Neutrophil (primary cell): ENCODE measurements at regions not wholly inside any gene's neighbourhood (a gene's known extent, or its start where the extent isn't known, plus 50 kb on each side); places are given as distances from the start of the nearest gene placed in this dataset.

Source experiments
- H3K27ac ChIP-seq: fragments of 200-600 bp; sonication (generic); 2 replicates; pipeline ENCODE4 v1.5.1; 2016; ENCODE audit warnings: mild to moderate bottlenecking, moderate library complexity
- H3K27me3 ChIP-seq: fragments of 200-600 bp; sonication (generic); 2 replicates; pipeline ENCODE4 v1.6.0; 2016; ENCODE audit warnings: mild to moderate bottlenecking
- H3K36me3 ChIP-seq: fragments of 200-600 bp; sonication (generic); 2 replicates; pipeline ENCODE4 v1.5.1; 2017
- H3K4me1 ChIP-seq, 2 experiments: fragments of 200-600 bp in 1 of 2; sonication (generic) in 1 of 2; 1 replicate in 1 of 2; 2 replicates in 1 of 2; pipeline versions ENCODE4 v1.5.1 to v1.6.1; 2013 to 2016; ENCODE audit warnings: low read depth in 1 of 2, low read length in 1 of 2, mild to moderate bottlenecking in 1 of 2, moderate library complexity in 1 of 2; ENCODE audit not compliant: control insufficient read depth in 1 of 2, insufficient read depth in 1 of 2
- H3K4me3 ChIP-seq, 2 experiments: fragments of 200-600 bp in 1 of 2; sonication (generic) in 1 of 2; 1 replicate in 1 of 2; 2 replicates in 1 of 2; pipeline ENCODE4 v1.5.1; 2013 to 2016; ENCODE audit warnings: low read depth in 1 of 2, low read length in 1 of 2, mild to moderate bottlenecking in 1 of 2, moderate library complexity in 1 of 2
- H3K9me3 ChIP-seq: fragments of 200-600 bp; sonication (generic); 2 replicates; pipeline ENCODE4 v1.5.1; 2016
- CTCF ChIP-seq: fragments of 200-600 bp; sonication (generic); IDR thresholded peaks from 2 replicates; pipeline ENCODE4 v1.5.1; 2016; ENCODE audit warnings: antibody characterized with exemption

GRCh38 chrX:51798701-51799100 lies 55.5 kb downstream of the GSPT2 start:
- Histone ChIP-seq H3K36me3 (no peaks in the 10 kb centered on the region), H3K27me3 (no peaks in the 10 kb centered on the region), H3K4me1 (no peaks in the 10 kb centered on the region), H3K4me3 (no peak overlapping the region), H3K9me3 (no peaks in the 10 kb centered on the region), H3K27ac (no peak overlapping the region)
- no peak for TF ChIP-seq CTCF

- no peak for TF ChIP-seq CTCF
- Histone ChIP-seq H3K27ac (peak overlapping the region; percentile 51), H3K36me3 (no peaks in the 10 kb centered on the region), H3K4me1 (no peaks in the 10 kb centered on the region), H3K9me3 (no peaks in the 10 kb centered on the region), H3K4me3 (peak overlapping the region; percentile 38 to 60), H3K27me3 (no peaks in the 10 kb centered on the region)
These were observed 59.9 kb downstream of the GSPT2 start for GRCh38 chrX:51802917-51803688.

- no peaks in the 10 kb centered on the region for H3K36me3 ChIP-seq
- no peaks in the 10 kb centered on the region for H3K9me3 ChIP-seq
- no peak overlapping the region for H3K4me3 ChIP-seq
- no peak for TF ChIP-seq CTCF
- H3K27me3 ChIP-seq, result no peaks in the 10 kb centered on the region
- H3K27ac ChIP-seq, result no peak overlapping the region
- no peaks in the 10 kb centered on the region for H3K4me1 ChIP-seq
These were observed 60.6 kb downstream of the GSPT2 start for GRCh38 chrX:51803833-51804232.

- H3K27ac ChIP-seq, result no peak overlapping the region
- no peaks in the 10 kb centered on the region for H3K4me1 ChIP-seq
- no peaks in the 10 kb centered on the region for H3K27me3 ChIP-seq
- no peak for TF ChIP-seq CTCF
- H3K36me3 ChIP-seq, result no peaks in the 10 kb centered on the region
- no peak overlapping the region for H3K4me3 ChIP-seq
- no peaks in the 10 kb centered on the region for H3K9me3 ChIP-seq
These were observed 61.5 kb downstream of the GSPT2 start for GRCh38 chrX:51804741-51805140.

DNA sequence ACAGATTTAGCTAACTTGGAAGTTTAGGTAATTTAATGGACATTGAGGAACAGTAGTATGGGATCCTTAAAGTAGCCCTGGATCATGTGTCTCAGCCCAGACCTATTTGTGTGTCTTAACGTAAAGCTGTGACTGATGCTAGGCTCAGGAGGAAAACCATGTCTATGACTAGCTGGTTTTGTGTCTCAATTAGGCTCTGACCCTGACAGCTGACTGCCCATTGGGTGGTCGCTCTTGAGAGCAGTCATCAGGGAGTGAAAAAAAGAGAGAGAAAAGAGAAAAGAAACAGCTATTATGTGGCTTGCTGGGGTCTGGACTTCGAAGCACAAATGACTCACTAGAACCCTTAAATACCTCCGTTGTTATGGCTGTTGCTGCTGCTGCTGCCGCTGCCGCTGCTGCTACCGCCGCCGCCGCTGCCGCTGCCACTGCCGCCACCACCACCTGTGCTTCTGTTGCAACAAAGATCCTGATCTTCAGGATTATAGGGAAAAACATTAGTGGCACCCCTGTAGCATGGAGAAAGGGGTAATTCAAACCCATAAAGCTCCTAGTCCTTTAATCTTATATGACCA lies 70.7 kb downstream of the GSPT2 start:
- H3K4me3 ChIP-seq, result no peak overlapping the region
- no peak for TF ChIP-seq CTCF
- H3K9me3 ChIP-seq, result no peaks in the 10 kb centered on the region
- no peak overlapping the region for H3K27ac ChIP-seq
- H3K4me1 ChIP-seq, result no peaks in the 10 kb centered on the region
- no peaks in the 10 kb centered on the region for H3K36me3 ChIP-seq
- no peaks in the 10 kb centered on the region for H3K27me3 ChIP-seq
